ENCODE measurements at regions not wholly inside any gene's neighbourhood (a gene's known extent, or its start where the extent isn't known, plus 50 kb on each side); places are given as distances from the start of the nearest gene placed in this dataset.

DNA sequence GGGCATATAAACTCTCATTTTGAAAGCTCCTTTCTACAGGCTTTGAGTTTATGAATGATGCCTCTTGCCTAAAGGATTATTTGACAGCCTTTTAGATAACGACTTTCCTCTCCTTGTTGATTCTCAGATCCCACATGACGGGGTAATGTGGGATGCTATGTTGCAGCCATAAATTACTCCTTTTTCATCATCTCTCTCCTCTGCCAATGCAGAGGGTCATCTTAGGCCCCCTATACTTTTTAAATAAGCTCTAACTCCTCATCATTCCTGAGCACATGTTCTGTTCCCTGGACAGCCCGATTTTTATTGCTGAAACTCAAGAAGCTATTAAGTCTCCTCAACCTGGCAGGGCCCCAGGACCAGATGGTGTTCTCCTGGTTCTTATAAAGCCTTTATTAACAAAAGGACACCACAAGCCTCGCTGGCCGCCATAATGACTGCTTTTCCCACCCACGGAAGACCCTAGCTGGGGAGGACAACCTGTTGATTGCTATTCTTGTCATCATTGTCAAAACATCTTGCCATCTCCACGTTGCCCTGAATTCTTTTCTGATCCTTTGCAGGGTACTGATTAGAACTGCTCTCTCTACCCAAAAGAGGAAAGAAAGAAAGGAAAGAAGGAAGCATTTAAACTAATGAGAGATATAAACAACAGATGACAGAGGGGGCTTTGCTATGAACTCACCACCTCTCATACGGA, 150.7 kb downstream of the DHX15 start:
- TF ChIP-seq, protein P1, sequence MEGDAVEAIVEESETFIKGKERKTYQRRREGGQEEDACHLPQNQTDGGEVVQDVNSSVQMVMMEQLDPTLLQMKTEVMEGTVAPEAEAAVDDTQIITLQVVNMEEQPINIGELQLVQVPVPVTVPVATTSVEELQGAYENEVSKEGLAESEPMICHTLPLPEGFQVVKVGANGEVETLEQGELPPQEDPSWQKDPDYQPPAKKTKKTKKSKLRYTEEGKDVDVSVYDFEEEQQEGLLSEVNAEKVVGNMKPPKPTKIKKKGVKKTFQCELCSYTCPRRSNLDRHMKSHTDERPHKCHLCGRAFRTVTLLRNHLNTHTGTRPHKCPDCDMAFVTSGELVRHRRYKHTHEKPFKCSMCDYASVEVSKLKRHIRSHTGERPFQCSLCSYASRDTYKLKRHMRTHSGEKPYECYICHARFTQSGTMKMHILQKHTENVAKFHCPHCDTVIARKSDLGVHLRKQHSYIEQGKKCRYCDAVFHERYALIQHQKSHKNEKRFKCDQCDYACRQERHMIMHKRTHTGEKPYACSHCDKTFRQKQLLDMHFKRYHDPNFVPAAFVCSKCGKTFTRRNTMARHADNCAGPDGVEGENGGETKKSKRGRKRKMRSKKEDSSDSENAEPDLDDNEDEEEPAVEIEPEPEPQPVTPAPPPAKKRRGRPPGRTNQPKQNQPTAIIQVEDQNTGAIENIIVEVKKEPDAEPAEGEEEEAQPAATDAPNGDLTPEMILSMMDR (IDR thresholded peaks at IDR 0.05), result no peak
- TF ChIP-seq POLR2A (IDR thresholded peaks at IDR 0.05) (no peak), EP300 (IDR thresholded peaks at IDR 0.05) (no peak)

Measured in ovary (tissue), 3 donors.